Activated B cell treated with CpG ODN at 0.5 μM for 24 hours (primary cell): ENCODE measurements at regions not wholly inside any gene's neighbourhood (a gene's known extent, or its start where the extent isn't known, plus 50 kb on each side); places are given as distances from the start of the nearest gene placed in this dataset.

Source experiments
- ATAC-seq: fragments of 200-7000 bp; cut with Tn5 transposase; one replicate; pipeline ENCODE4 v1.10.0; 2021; ENCODE audit warnings: low read depth, mild to moderate bottlenecking, moderate library complexity
- CTCF ChIA-PET: fragments of 350-600 bp; sonication (Branson Sonifier 250); formaldehyde crosslinking; loops from one replicate; lab custom pipeline; 2021; ENCODE audit warnings: antibody characterized with exemption; lab: Charles Lee
- POLR2A ChIA-PET: fragments of 350-600 bp; sonication (Branson Sonifier 250); formaldehyde crosslinking; loops from one replicate; lab custom pipeline; 2021; ENCODE audit warnings: antibody characterized with exemption; lab: Charles Lee
- DNase-seq: peaks from one replicate; pipeline ENCODE4 v3.0.0; 2022
- H3K27ac Mint-ChIP-seq: one replicate; pipeline ENCODE4 v1.8.0; 2020; ENCODE audit warnings: mixed read lengths
- H3K27me3 Mint-ChIP-seq: one replicate; pipeline ENCODE4 v1.8.0; 2021; ENCODE audit warnings: mixed read lengths
- H3K36me3 Mint-ChIP-seq: one replicate; pipeline ENCODE4 v1.8.0; 2021; ENCODE audit warnings: low read depth, mixed read lengths
- H3K4me1 Mint-ChIP-seq: one replicate; pipeline ENCODE4 v1.8.0; 2021; ENCODE audit warnings: mixed read lengths
- H3K4me3 Mint-ChIP-seq: one replicate; pipeline ENCODE4 v1.8.0; 2020; ENCODE audit warnings: mild to moderate bottlenecking, mixed read lengths
- H3K9me3 Mint-ChIP-seq: one replicate; pipeline ENCODE4 v1.8.0; 2020; ENCODE audit warnings: mixed read lengths
- CTCF ChIP-seq: fragments of 200-600 bp; IDR thresholded peaks from one replicate; pipeline ENCODE4 v1.8.0; 2022; ENCODE audit warnings: antibody characterized with exemption, mild to moderate bottlenecking
- intact Hi-C: fragments of 100-400 bp; cut with micrococcal nuclease; formaldehyde crosslinking; loops from one replicate; pipeline ENCODE4 v1.15.1; 2024

GRCh38 chr11:45444796-45445195 lies 158.7 kb upstream of the SYT13 start:
- H3K4me1 Mint-ChIP-seq = no peaks in the 10 kb centered on the region
- DNase-seq (no peak), ATAC-seq (no peak)
- H3K27ac Mint-ChIP-seq = no peak overlapping the region
- no peak overlapping the region for H3K4me3 Mint-ChIP-seq
- ChIA-PET CTCF (no interaction called here), POLR2A (no interaction called here)
- no peak for TF ChIP-seq CTCF
- intact Hi-C loops = no loop called here
- no peaks in the 10 kb centered on the region for H3K36me3 Mint-ChIP-seq
- peaks cover 2% of the 10 kb centered on the region for H3K9me3 Mint-ChIP-seq
- H3K27me3 Mint-ChIP-seq = peaks cover 24% of the 10 kb centered on the region

- Mint-ChIP-seq H3K9me3 (peaks cover 6% of the 10 kb centered on the region), H3K27ac (no peak overlapping the region), H3K27me3 (peaks cover 21% of the 10 kb centered on the region), H3K4me1 (no peaks in the 10 kb centered on the region), H3K36me3 (no peaks in the 10 kb centered on the region), H3K4me3 (no peak overlapping the region)
- CTCF ChIA-PET = no interaction called here
- no peak for TF ChIP-seq CTCF
- DNase-seq (no peak), ATAC-seq (no peak)
- POLR2A ChIA-PET = no interaction called here
- intact Hi-C loops = no loop called here
These were observed 154.0 kb upstream of the SYT13 start for GRCh38 chr11:45440111-45440510.

GRCh38 chr11:45436966-45437365 lies 150.8 kb upstream of the SYT13 start:
- no peak overlapping the region for H3K4me3 Mint-ChIP-seq

GRCh38 chr11:45436118-45436517 lies 150.0 kb upstream of the SYT13 start:
- H3K4me3 Mint-ChIP-seq = no peak overlapping the region
- H3K27me3 Mint-ChIP-seq = peaks cover 9% of the 10 kb centered on the region
- H3K36me3 Mint-ChIP-seq = no peaks in the 10 kb centered on the region
- TF ChIP-seq CTCF = no peak
- H3K9me3 Mint-ChIP-seq = peaks cover 6% of the 10 kb centered on the region
- H3K27ac Mint-ChIP-seq = no peak overlapping the region
- DNase-seq (no peak), ATAC-seq (no peak)
- intact Hi-C loops = no loop called here
- ChIA-PET CTCF (no interaction called here), POLR2A (no interaction called here)
- no peaks in the 10 kb centered on the region for H3K4me1 Mint-ChIP-seq

More at GRCh38 chr11:45436966-45437365, 150.8 kb upstream of the SYT13 start:
- intact Hi-C loops = no loop called here
- no peak overlapping the region for H3K27ac Mint-ChIP-seq
- CTCF ChIA-PET = no interaction called here
- no peak for TF ChIP-seq CTCF
- H3K4me1 Mint-ChIP-seq = no peaks in the 10 kb centered on the region
- DNase-seq (no peak), ATAC-seq (no peak)
- no peaks in the 10 kb centered on the region for H3K36me3 Mint-ChIP-seq
- peaks cover 6% of the 10 kb centered on the region for H3K9me3 Mint-ChIP-seq
- H3K27me3 Mint-ChIP-seq = peaks cover 16% of the 10 kb centered on the region
- POLR2A ChIA-PET = no interaction called here

GRCh38 chr11:45435706-45436105 lies 149.6 kb upstream of the SYT13 start:
- CTCF ChIA-PET = no interaction called here
- no peaks in the 10 kb centered on the region for H3K4me1 Mint-ChIP-seq

More at GRCh38 chr11:45435706-45436105, 149.6 kb upstream of the SYT13 start:
- DNase-seq (no peak), ATAC-seq (no peak)
- Mint-ChIP-seq H3K27me3 (peaks cover 7% of the 10 kb centered on the region), H3K36me3 (no peaks in the 10 kb centered on the region), H3K9me3 (peaks cover 6% of the 10 kb centered on the region), H3K27ac (no peak overlapping the region), H3K4me3 (no peak overlapping the region)
- intact Hi-C loops = no loop called here
- TF ChIP-seq CTCF = no peak
- POLR2A ChIA-PET = no interaction called here
